ENCODE measurements at regions not wholly inside any gene's neighbourhood (a gene's known extent, or its start where the extent isn't known, plus 50 kb on each side); places are given as distances from the start of the nearest gene placed in this dataset.

- no peak for DNase-seq (ENCODE audit: low spot score)
Observed at GRCh38 chr4:13316354-13316753, 167.8 kb downstream of the RAB28 start.

GRCh38 chr4:13313856-13314255 lies 170.3 kb downstream of the RAB28 start:
- DNase-seq (ENCODE audit: low spot score), result no peak

- no peak for DNase-seq (ENCODE audit: low spot score)
Observed at GRCh38 chr4:13312264-13312663, 171.9 kb downstream of the RAB28 start.

GRCh38 chr4:13309751-13310150 lies 174.4 kb downstream of the RAB28 start:
- DNase-seq (ENCODE audit: low spot score), result no peak

- DNase-seq (ENCODE audit: low spot score), result no peak
Observed at GRCh38 chr4:13306356-13306755, 177.8 kb downstream of the RAB28 start.

GRCh38 chr4:13302876-13303275 lies 181.3 kb downstream of the RAB28 start:
- no peak for DNase-seq (ENCODE audit: low spot score)

GRCh38 chr4:13299343-13299742 lies 184.8 kb downstream of the RAB28 start:
- DNase-seq (ENCODE audit: low spot score), result no peak

- no peak for DNase-seq (ENCODE audit: low spot score)
Observed at GRCh38 chr4:13298655-13299054, 185.5 kb downstream of the RAB28 start.

- DNase-seq (ENCODE audit: low spot score), result no peak
Observed at GRCh38 chr4:13296986-13297385, 187.2 kb downstream of the RAB28 start.

GRCh38 chr4:13294961-13295605 lies 189.1 kb downstream of the RAB28 start:
- no peak for DNase-seq (ENCODE audit: low spot score)

GRCh38 chr4:13292372-13292771 lies 191.8 kb downstream of the RAB28 start:
- DNase-seq (ENCODE audit: low spot score), result no peak

GRCh38 chr4:13289391-13289790 lies 194.7 kb downstream of the RAB28 start:
- DNase-seq (ENCODE audit: low spot score), result no peak

- no peak for DNase-seq (ENCODE audit: low spot score)
Observed at GRCh38 chr4:13285336-13285735, 198.8 kb downstream of the RAB28 start.

- no peak for DNase-seq (ENCODE audit: low spot score)
Observed at GRCh38 chr4:13284932-13285331, 199.2 kb downstream of the RAB28 start.

- no peak for DNase-seq (ENCODE audit: low spot score)
Observed at GRCh38 chr4:13276357-13276756, 207.8 kb downstream of the RAB28 start.

GRCh38 chr4:13268703-13269102 lies 215.4 kb downstream of the RAB28 start:
- no peak for DNase-seq (ENCODE audit: low spot score)

GRCh38 chr4:13268165-13268564 lies 216.0 kb downstream of the RAB28 start:
- DNase-seq (ENCODE audit: low spot score), result no peak

- no peak for DNase-seq (ENCODE audit: low spot score)
Observed at GRCh38 chr4:13267091-13267490, 217.0 kb downstream of the RAB28 start.

- no peak for DNase-seq (ENCODE audit: low spot score)
Observed at GRCh38 chr4:13266687-13267086, 217.5 kb downstream of the RAB28 start.

GRCh38 chr4:13263967-13264525 lies 220.1 kb downstream of the RAB28 start:
- no peak for DNase-seq (ENCODE audit: low spot score)

GRCh38 chr4:13262816-13263215 lies 221.3 kb downstream of the RAB28 start:
- no peak for DNase-seq (ENCODE audit: low spot score)

- DNase-seq (ENCODE audit: low spot score), result no peak
Observed at GRCh38 chr4:13261486-13262257, 222.5 kb downstream of the RAB28 start.

GRCh38 chr4:13260513-13260912 lies 223.6 kb downstream of the RAB28 start:
- no peak for DNase-seq (ENCODE audit: low spot score)
